ENCODE measurements at regions not wholly inside any gene's neighbourhood (a gene's known extent, or its start where the extent isn't known, plus 50 kb on each side); places are given as distances from the start of the nearest gene placed in this dataset.

- TF ChIP-seq RBBP5 (IDR thresholded peaks at IDR 0.05; ENCODE audit: borderline replicate concordance, low read depth, low read length) (no peak), CTCF (IDR thresholded peaks at IDR 0.05; ENCODE audit: control extremely low read depth in 1 of 3, insufficient read depth in 1 of 3, low read depth in 1 of 3, low read length in 3 of 3) (no peak), GABPA (IDR thresholded peaks at IDR 0.05; ENCODE audit: borderline replicate concordance, insufficient read depth, low read length) (no peak), YY1 (IDR thresholded peaks at IDR 0.05; ENCODE audit: low read depth, low read length) (no peak)
Measured at GRCh38 chr13:22082030-22082429, 411.2 kb downstream of the FGF9 start.
